Femur (tissue), 1 donor: ENCODE measurements at regions not wholly inside any gene's neighbourhood (a gene's known extent, or its start where the extent isn't known, plus 50 kb on each side); places are given as distances from the start of the nearest gene placed in this dataset.
A peak's percentile ranks its signal among the peaks of the same experiment; 100 is the strongest.

Experiments
- DNase-seq: peaks from one replicate; pipeline ENCODE4 v3.0.0-alpha.2; 2017

GRCh38 chr2:149989447-149990063 lies 402.0 kb upstream of the MMADHC start:
- DNase-seq, result no peak

- no peak for DNase-seq
Observed at GRCh38 chr2:149988361-149988760, 400.8 kb upstream of the MMADHC start.

- no peak for DNase-seq
Observed at GRCh38 chr2:149986861-149987260, 399.3 kb upstream of the MMADHC start.

- no peak for DNase-seq
Observed at GRCh38 chr2:149984311-149984710, 396.7 kb upstream of the MMADHC start.

GRCh38 chr2:149972066-149972465 lies 384.5 kb upstream of the MMADHC start:
- DNase-seq, result peak; percentile 45

- no peak for DNase-seq
Observed at GRCh38 chr2:149954981-149955600, 367.5 kb upstream of the MMADHC start.

GRCh38 chr2:149953627-149954026 lies 366.1 kb upstream of the MMADHC start:
- no peak for DNase-seq

- DNase-seq, result no peak
Observed at GRCh38 chr2:149931486-149931885, 343.9 kb upstream of the MMADHC start.

GRCh38 chr2:149928011-149928410 lies 340.4 kb upstream of the MMADHC start:
- no peak for DNase-seq

GRCh38 chr2:149926149-149926548 lies 338.6 kb upstream of the MMADHC start:
- DNase-seq, result no peak

- no peak for DNase-seq
Observed at GRCh38 chr2:149924549-149925213, 337.1 kb upstream of the MMADHC start.

- no peak for DNase-seq
Observed at GRCh38 chr2:149924028-149924427, 336.5 kb upstream of the MMADHC start.

GRCh38 chr2:149921911-149922616 lies 334.5 kb upstream of the MMADHC start:
- DNase-seq, result no peak

GRCh38 chr2:149920389-149920788 lies 332.8 kb upstream of the MMADHC start:
- no peak for DNase-seq

- DNase-seq, result no peak
Observed at GRCh38 chr2:149915151-149915550, 327.6 kb upstream of the MMADHC start.

- DNase-seq, result peak; percentile 38
Observed at GRCh38 chr2:149908726-149909683, 321.4 kb upstream of the MMADHC start.

GRCh38 chr2:149906886-149907285 lies 319.3 kb upstream of the MMADHC start:
- DNase-seq, result peak; percentile 36

- DNase-seq, result no peak
Observed at GRCh38 chr2:149904352-149905175, 317.0 kb upstream of the MMADHC start.

- DNase-seq, result no peak
Observed at GRCh38 chr2:149903626-149904025, 316.1 kb upstream of the MMADHC start.

GRCh38 chr2:149902081-149902480 lies 314.5 kb upstream of the MMADHC start:
- DNase-seq, result peak; percentile 79

GRCh38 chr2:149901231-149901859 lies 313.8 kb upstream of the MMADHC start:
- no peak for DNase-seq
